CD4-positive, alpha-beta memory T cell (primary cell): ENCODE measurements at regions not wholly inside any gene's neighbourhood (a gene's known extent, or its start where the extent isn't known, plus 50 kb on each side); places are given as distances from the start of the nearest gene placed in this dataset.

Source experiments
- CTCF ChIA-PET: fragments of 350-600 bp; sonication (Branson Sonifier 250); formaldehyde crosslinking; loops from one replicate; lab custom pipeline; 2021; ENCODE audit warnings: inconsistent platforms; ENCODE audit not compliant: partially characterized antibody; lab: Charles Lee
- POLR2A ChIA-PET: fragments of 350-600 bp; sonication (Branson Sonifier 250); formaldehyde crosslinking; loops from one replicate; lab custom pipeline; 2021; ENCODE audit not compliant: partially characterized antibody; lab: Charles Lee
- DNase-seq, 5 donors: peaks; one replicate each; pipeline versions ENCODE4 v3.0.0 to v3.0.0-alpha.2; 2020 to 2022; ENCODE audit warnings: mixed read lengths in 1 of 5
- H3K27ac ChIP-seq: one replicate; pipeline ENCODE4 v1.7.0; 2013; ENCODE audit warnings: low read depth, low read length
- H3K27me3 ChIP-seq: 2 replicates; pipeline ENCODE4 v1.7.0; 2013; ENCODE audit warnings: mild to moderate bottlenecking, low read length, moderate library complexity; ENCODE audit not compliant: insufficient read depth
- H3K36me3 ChIP-seq: 2 replicates; pipeline ENCODE4 v1.7.0; 2013; ENCODE audit warnings: mild to moderate bottlenecking, low read length, moderate library complexity; ENCODE audit not compliant: insufficient read depth
- H3K4me1 ChIP-seq: 2 replicates; pipeline ENCODE4 v1.7.0; 2013; ENCODE audit warnings: mild to moderate bottlenecking, low read length, moderate library complexity; ENCODE audit not compliant: insufficient read depth
- H3K4me3 ChIP-seq, 2 donors: one replicate each; pipeline ENCODE4 v1.7.0; 2013; ENCODE audit warnings: low read length in 2 of 2, mild to moderate bottlenecking in 1 of 2
- H3K9me3 ChIP-seq, 2 donors: one replicate each; pipeline ENCODE4 v1.7.0; 2013; ENCODE audit warnings: low read length in 2 of 2, control low read depth in 1 of 2; ENCODE audit not compliant: control insufficient read depth in 1 of 2
- H3K27ac Mint-ChIP-seq, 7 donors: one replicate each; pipeline ENCODE4 v1.8.0; 2020 to 2021; ENCODE audit warnings: mixed read lengths in 7 of 7, mild to moderate bottlenecking in 6 of 7, inconsistent platforms in 3 of 7, moderate library complexity in 3 of 7
- H3K27me3 Mint-ChIP-seq, 2 donors: one replicate each; pipeline ENCODE4 v1.8.0; 2020 to 2021; ENCODE audit warnings: mixed read lengths in 2 of 2
- H3K36me3 Mint-ChIP-seq, 2 donors: one replicate each; pipeline ENCODE4 v1.8.0; 2020 to 2021; ENCODE audit warnings: mixed read lengths in 2 of 2, inconsistent platforms in 1 of 2, mild to moderate bottlenecking in 1 of 2
- H3K4me1 Mint-ChIP-seq, 4 donors: one replicate each; pipeline ENCODE4 v1.8.0; 2020 to 2021; ENCODE audit warnings: mixed read lengths in 4 of 4, mild to moderate bottlenecking in 1 of 4
- H3K4me3 Mint-ChIP-seq, 8 donors: one replicate each; pipeline ENCODE4 v1.8.0; 2020 to 2021; ENCODE audit warnings: mixed read lengths in 8 of 8, mild to moderate bottlenecking in 7 of 8, moderate library complexity in 6 of 8, inconsistent platforms in 3 of 8
- H3K9me3 Mint-ChIP-seq, 8 donors: one replicate each; pipeline ENCODE4 v1.8.0; 2020 to 2021; ENCODE audit warnings: mixed read lengths in 8 of 8, mild to moderate bottlenecking in 5 of 8, inconsistent platforms in 3 of 8, moderate library complexity in 1 of 8
- intact Hi-C: fragments of 100-400 bp; cut with micrococcal nuclease; formaldehyde crosslinking; loops from one replicate; pipeline ENCODE4 v1.15.1; 2023

DNA sequence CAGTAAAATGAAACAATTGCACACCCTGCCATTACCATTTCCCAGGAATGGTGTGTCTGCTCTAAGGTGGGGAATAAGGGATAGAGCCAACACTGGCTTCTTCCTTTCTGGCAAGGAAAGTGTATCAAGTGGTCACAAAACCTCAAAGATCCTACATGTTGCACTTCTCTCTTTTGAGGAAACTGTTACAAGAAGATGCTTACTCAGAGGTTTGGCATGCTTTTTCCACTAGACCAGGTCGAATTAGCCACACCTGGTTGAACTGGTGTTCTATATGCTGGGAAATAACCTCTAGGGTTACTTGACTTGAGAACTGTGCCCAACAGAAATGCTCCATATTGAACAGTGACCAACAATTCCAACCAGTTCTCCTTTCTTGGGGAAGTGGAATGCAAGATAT is 102.9 kb downstream of the LRRN1 start:
- CTCF ChIA-PET, result no interaction called here
- H3K36me3 ChIP-seq, result no peaks in the 10 kb centered on the region
- H3K27ac Mint-ChIP-seq, result no peak overlapping the region

DNA sequence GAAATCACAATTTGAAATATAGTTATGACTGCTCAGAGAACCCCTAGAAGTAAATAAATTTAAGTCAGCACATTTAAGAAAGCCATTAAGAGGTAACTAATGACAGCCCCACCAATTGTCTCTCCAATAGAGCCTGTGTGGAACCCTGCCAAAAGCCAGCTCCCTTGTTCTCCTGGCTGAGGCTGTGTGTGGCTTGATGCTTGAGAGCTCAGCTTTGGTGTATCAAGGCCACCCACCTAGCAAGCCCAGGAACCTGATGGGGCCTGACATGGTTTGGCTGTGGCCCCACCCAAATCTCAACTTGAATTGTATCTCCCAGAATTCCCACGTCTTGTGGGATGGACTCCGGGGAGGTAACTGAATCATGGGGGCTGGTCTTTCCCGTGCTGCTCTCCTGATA is 106.9 kb downstream of the LRRN1 start:
- intact Hi-C loops, result no loop called here
- no peak overlapping the region for H3K27ac ChIP-seq
- H3K9me3 ChIP-seq, result no peaks in the 10 kb centered on the region
- ChIA-PET CTCF (no interaction called here), POLR2A (no interaction called here)
- DNase-seq, result no peak
- Mint-ChIP-seq H3K4me3 (no peak overlapping the region), H3K27me3 (no peaks in the 10 kb centered on the region), H3K4me1 (no peaks in the 10 kb centered on the region), H3K36me3 (peaks cover 3 to 13% of the 10 kb centered on the region in 2 donors), H3K27ac (no peak overlapping the region), H3K9me3 (peaks cover 0 to 13% (median 9%) of the 10 kb centered on the region in 8 donors)
- no peaks in the 10 kb centered on the region for H3K4me1 ChIP-seq
- H3K36me3 ChIP-seq, result no peaks in the 10 kb centered on the region
- H3K4me3 ChIP-seq, result no peak overlapping the region
- no peaks in the 10 kb centered on the region for H3K27me3 ChIP-seq

More for the DNA sequence above, 102.9 kb downstream of the LRRN1 start:
- Mint-ChIP-seq H3K36me3 (peaks cover 3 to 6% of the 10 kb centered on the region in 2 donors), H3K9me3 (peaks cover 2 to 22% (median 12%) of the 10 kb centered on the region in 8 donors), H3K27me3 (no peaks in the 10 kb centered on the region), H3K4me1 (no peaks in the 10 kb centered on the region), H3K4me3 (no peak overlapping the region)
- Histone ChIP-seq H3K27ac (no peak overlapping the region), H3K4me3 (no peak overlapping the region), H3K9me3 (no peaks in the 10 kb centered on the region), H3K27me3 (no peaks in the 10 kb centered on the region), H3K4me1 (no peaks in the 10 kb centered on the region)
- POLR2A ChIA-PET, result no interaction called here
- DNase-seq, result no peak
- intact Hi-C loops, result no loop called here

DNA sequence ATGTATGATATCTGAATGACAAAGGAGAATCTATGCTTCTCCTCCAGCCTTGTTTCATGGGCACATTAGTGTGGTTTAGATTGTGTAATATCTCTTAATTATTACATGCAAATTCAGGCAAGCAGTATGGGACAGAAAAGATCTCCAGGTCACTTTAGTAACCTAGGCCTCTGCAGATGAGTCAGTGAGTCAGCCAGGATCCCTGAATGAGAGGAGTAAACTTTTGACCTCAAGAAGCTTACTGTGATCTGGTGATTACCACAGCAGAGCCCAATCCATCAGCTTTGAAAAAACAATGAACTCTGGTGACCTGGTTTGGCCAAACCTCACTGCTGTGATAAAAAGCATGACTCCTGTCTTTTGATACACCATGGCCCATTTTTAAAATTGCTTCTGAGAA is 107.8 kb downstream of the LRRN1 start:
- no peaks in the 10 kb centered on the region for H3K27me3 Mint-ChIP-seq
- H3K9me3 ChIP-seq, result no peaks in the 10 kb centered on the region
- H3K36me3 Mint-ChIP-seq, result peaks cover 3 to 13% of the 10 kb centered on the region in 2 donors
- no peak overlapping the region for H3K27ac Mint-ChIP-seq
- ChIA-PET CTCF (no interaction called here), POLR2A (no interaction called here)
- intact Hi-C loops, result no loop called here
- H3K4me3 ChIP-seq, result no peak overlapping the region
- peaks cover 0 to 9% (median 6%) of the 10 kb centered on the region in 8 donors for H3K9me3 Mint-ChIP-seq
- DNase-seq, result no peak
- no peak overlapping the region for H3K27ac ChIP-seq
- no peaks in the 10 kb centered on the region for H3K4me1 ChIP-seq
- H3K4me1 Mint-ChIP-seq, result no peaks in the 10 kb centered on the region
- no peaks in the 10 kb centered on the region for H3K27me3 ChIP-seq
- H3K36me3 ChIP-seq, result no peaks in the 10 kb centered on the region
- H3K4me3 Mint-ChIP-seq, result no peak overlapping the region

DNA sequence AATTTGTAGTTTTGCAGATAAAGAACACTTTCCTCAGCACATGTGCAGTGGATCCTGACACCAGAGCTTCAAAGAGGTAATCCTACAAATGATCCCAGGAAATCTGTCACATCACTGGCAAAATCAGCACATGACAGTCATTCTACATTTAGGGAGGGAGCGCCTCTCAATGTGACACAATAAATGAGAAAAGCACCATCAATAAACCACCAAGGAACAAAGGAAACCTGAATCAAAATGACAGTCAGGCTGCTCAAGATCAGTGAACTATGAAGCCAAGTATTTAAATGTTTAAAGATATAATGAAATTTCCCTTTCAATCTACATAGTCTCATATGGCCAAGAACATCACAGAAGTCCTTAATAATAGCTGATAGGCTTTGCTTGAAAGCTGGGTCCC is 119.5 kb downstream of the LRRN1 start:
- no peak overlapping the region for H3K4me3 Mint-ChIP-seq
- H3K9me3 ChIP-seq, result no peaks in the 10 kb centered on the region
- H3K27me3 Mint-ChIP-seq, result no peaks in the 10 kb centered on the region
- no peaks in the 10 kb centered on the region for H3K36me3 Mint-ChIP-seq
- no peak overlapping the region for H3K27ac ChIP-seq
- DNase-seq, result no peak
- intact Hi-C loops, result no loop called here
- H3K4me3 ChIP-seq, result no peak overlapping the region
- no peaks in the 10 kb centered on the region for H3K36me3 ChIP-seq
- ChIA-PET CTCF (no interaction called here), POLR2A (no interaction called here)
- peaks cover 0 to 5% (median 3%) of the 10 kb centered on the region in 8 donors for H3K9me3 Mint-ChIP-seq
- H3K4me1 Mint-ChIP-seq, result no peaks in the 10 kb centered on the region
- no peak overlapping the region for H3K27ac Mint-ChIP-seq
- H3K4me1 ChIP-seq, result no peaks in the 10 kb centered on the region
- H3K27me3 ChIP-seq, result no peaks in the 10 kb centered on the region

DNA sequence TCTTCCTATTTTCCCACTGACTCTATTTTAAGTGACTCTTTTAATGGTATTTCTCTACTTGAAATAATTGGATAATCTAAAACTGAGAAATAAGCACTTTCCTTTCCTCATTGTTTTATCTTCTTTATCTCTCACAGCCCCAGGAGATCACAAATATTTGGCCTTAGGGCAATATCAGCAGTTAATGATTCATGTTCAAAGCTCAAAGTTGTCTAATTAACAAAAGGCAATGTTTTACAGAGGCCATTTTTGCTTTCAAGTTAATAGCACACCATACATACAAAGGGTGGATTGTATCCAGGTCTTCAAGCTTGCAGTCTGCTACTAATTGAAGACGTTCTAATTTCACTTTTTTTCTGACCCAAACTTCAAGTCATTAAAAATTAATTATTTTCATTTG is 120.1 kb downstream of the LRRN1 start:
- intact Hi-C loops, result no loop called here
- Mint-ChIP-seq H3K9me3 (peaks cover 0 to 5% (median 3%) of the 10 kb centered on the region in 8 donors), H3K4me3 (no peak overlapping the region), H3K36me3 (no peaks in the 10 kb centered on the region), H3K4me1 (no peaks in the 10 kb centered on the region), H3K27me3 (no peaks in the 10 kb centered on the region), H3K27ac (no peak overlapping the region)
- Histone ChIP-seq H3K4me1 (no peaks in the 10 kb centered on the region), H3K36me3 (no peaks in the 10 kb centered on the region), H3K27me3 (no peaks in the 10 kb centered on the region), H3K27ac (no peak overlapping the region), H3K9me3 (no peaks in the 10 kb centered on the region), H3K4me3 (no peak overlapping the region)
- POLR2A ChIA-PET, result no interaction called here
- no peak for DNase-seq
- CTCF ChIA-PET, result no interaction called here

DNA sequence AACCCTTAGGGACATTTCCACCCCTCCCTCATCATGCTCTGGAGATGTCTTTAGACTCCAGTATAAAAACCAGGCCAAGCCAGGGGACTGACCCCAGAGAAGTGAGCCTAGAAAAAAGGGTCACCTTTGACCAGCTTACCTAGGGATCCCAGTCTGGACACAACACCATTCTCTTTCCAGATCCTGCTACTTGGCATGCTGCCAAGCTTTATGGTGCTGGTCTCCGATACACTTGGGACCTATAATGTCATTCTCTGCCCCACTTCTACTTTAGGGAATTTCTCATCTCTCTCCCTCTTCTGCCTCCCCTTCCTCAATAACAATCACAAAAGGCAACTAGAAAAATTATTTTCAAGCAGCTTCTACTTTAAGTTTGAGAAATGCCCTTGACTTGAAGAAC is 124.4 kb downstream of the LRRN1 start:
- no peaks in the 10 kb centered on the region for H3K4me1 ChIP-seq
- no peak for DNase-seq
- no peaks in the 10 kb centered on the region for H3K4me1 Mint-ChIP-seq
- no peaks in the 10 kb centered on the region for H3K36me3 ChIP-seq
- H3K27me3 ChIP-seq, result no peaks in the 10 kb centered on the region
- no peak overlapping the region for H3K4me3 ChIP-seq
- H3K4me3 Mint-ChIP-seq, result no peak overlapping the region
- no peak overlapping the region for H3K27ac ChIP-seq
- H3K27ac Mint-ChIP-seq, result no peak overlapping the region
- H3K9me3 ChIP-seq, result no peaks in the 10 kb centered on the region
- ChIA-PET POLR2A (no interaction called here), CTCF (no interaction called here)
- H3K36me3 Mint-ChIP-seq, result peaks cover 0 to 3% of the 10 kb centered on the region in 2 donors
- intact Hi-C loops, result no loop called here
- peaks cover 0 to 6% (median 3%) of the 10 kb centered on the region in 8 donors for H3K9me3 Mint-ChIP-seq
- no peaks in the 10 kb centered on the region for H3K27me3 Mint-ChIP-seq

DNA sequence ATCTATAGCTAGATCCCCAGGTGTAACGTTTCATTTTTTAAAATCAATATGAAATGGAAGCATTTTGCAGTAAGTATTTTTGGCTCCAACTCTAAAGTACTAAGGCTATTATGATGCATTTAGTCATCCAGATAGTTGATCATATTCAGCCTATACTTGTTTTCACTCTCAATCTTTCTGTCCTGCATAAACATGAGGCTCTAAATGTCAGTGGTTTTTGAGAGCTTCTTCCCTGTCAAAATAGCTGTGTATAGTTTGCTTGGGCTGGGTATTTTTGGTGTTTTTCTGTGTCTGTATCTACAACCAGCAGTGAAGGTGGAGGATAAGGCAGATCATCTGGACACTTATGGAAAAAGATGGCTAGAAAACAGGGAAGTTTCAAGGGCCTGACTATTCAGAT is 128.0 kb downstream of the LRRN1 start:
- no peaks in the 10 kb centered on the region for H3K4me1 Mint-ChIP-seq
- H3K4me3 Mint-ChIP-seq, result no peak overlapping the region
- no peaks in the 10 kb centered on the region for H3K27me3 Mint-ChIP-seq
- no peaks in the 10 kb centered on the region for H3K4me1 ChIP-seq
- CTCF ChIA-PET, result no interaction called here
- H3K9me3 ChIP-seq, result peaks cover 0 to 7% of the 10 kb centered on the region in 2 donors
- no peaks in the 10 kb centered on the region for H3K27me3 ChIP-seq
- peaks cover 7 to 23% (median 14%) of the 10 kb centered on the region in 8 donors for H3K9me3 Mint-ChIP-seq
- no peaks in the 10 kb centered on the region for H3K36me3 ChIP-seq
- intact Hi-C loops, result no loop called here
- no peak overlapping the region for H3K27ac ChIP-seq
- H3K4me3 ChIP-seq, result no peak overlapping the region
- POLR2A ChIA-PET, result no interaction called here
- peaks cover 2 to 6% of the 10 kb centered on the region in 2 donors for H3K36me3 Mint-ChIP-seq
- DNase-seq, result no peak
- H3K27ac Mint-ChIP-seq, result no peak overlapping the region

DNA sequence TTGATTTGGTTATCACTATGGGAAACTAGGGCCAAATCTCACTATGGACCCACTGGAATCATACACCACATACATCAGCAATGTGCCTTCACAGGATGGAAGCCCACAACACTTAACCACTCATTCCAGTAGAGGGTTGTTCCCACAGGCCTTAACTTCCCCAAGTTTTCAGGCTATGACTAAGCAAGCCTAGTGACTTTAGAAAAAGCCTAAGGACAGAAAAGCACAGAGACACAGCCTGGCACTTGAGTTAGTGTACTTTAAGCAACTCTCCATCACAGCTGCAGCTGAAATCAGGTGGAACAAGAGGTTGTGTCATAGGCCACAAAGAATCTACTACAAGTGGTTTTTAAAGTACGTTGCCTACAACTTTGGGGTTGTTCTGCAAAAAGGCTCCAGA is 128.7 kb downstream of the LRRN1 start:
- intact Hi-C loops, result no loop called here

More for the DNA sequence above, 128.7 kb downstream of the LRRN1 start:
- Mint-ChIP-seq H3K4me1 (no peaks in the 10 kb centered on the region), H3K9me3 (peaks cover 4 to 23% (median 15%) of the 10 kb centered on the region in 8 donors), H3K4me3 (no peak overlapping the region), H3K36me3 (peaks cover 2 to 6% of the 10 kb centered on the region in 2 donors), H3K27ac (no peak overlapping the region), H3K27me3 (no peaks in the 10 kb centered on the region)
- CTCF ChIA-PET, result no interaction called here
- no peak overlapping the region for H3K4me3 ChIP-seq
- H3K9me3 ChIP-seq, result peaks cover 0 to 7% of the 10 kb centered on the region in 2 donors
- no peaks in the 10 kb centered on the region for H3K4me1 ChIP-seq
- H3K27ac ChIP-seq, result no peak overlapping the region
- POLR2A ChIA-PET, result no interaction called here
- no peaks in the 10 kb centered on the region for H3K36me3 ChIP-seq
- no peaks in the 10 kb centered on the region for H3K27me3 ChIP-seq
- no peak for DNase-seq
